NCI-H460 (cell line): ENCODE measurements at regions not wholly inside any gene's neighbourhood (a gene's known extent, or its start where the extent isn't known, plus 50 kb on each side); places are given as distances from the start of the nearest gene placed in this dataset.
"Not testable (repeated sequence)": the region's sequence is repeated elsewhere in the genome, so short reads cannot be mapped to it uniquely, and the experiment has no call there.

Experiments
- DNase-seq: peaks from one replicate; pipeline ENCODE4 v3.0.0-alpha.2; 2016; ENCODE audit warnings: low read depth; ENCODE audit errors: extremely low read depth

- no peak for DNase-seq
Observed at GRCh38 chr14:37834275-37834674, 238.8 kb downstream of the TTC6 start.

GRCh38 chr14:37838778-37839177 is 243.3 kb downstream of the TTC6 start:
- not testable (repeated sequence) for DNase-seq

DNA sequence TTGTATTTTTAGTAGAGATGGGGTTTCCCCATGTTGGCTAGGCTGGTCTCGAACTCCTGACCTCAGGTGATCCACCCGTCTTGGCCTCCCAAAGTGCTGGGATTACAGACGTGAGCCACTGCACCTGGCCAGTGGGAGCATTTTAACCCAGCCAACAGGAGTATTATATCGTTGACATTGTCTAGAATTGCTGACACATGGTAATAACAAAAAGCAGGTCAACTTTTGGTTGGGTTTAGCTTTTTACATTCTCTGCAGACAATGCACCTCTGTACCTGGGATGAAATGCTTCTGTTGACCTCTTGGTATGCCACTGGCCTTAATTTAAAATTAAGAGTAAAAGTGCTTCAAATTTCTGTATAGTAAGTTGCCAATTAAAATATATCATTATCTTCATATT is 245.6 kb downstream of the TTC6 start:
- DNase-seq, result not testable (repeated sequence)

- DNase-seq, result no peak
Observed at GRCh38 chr14:37842106-37842505, 246.7 kb downstream of the TTC6 start.

DNA sequence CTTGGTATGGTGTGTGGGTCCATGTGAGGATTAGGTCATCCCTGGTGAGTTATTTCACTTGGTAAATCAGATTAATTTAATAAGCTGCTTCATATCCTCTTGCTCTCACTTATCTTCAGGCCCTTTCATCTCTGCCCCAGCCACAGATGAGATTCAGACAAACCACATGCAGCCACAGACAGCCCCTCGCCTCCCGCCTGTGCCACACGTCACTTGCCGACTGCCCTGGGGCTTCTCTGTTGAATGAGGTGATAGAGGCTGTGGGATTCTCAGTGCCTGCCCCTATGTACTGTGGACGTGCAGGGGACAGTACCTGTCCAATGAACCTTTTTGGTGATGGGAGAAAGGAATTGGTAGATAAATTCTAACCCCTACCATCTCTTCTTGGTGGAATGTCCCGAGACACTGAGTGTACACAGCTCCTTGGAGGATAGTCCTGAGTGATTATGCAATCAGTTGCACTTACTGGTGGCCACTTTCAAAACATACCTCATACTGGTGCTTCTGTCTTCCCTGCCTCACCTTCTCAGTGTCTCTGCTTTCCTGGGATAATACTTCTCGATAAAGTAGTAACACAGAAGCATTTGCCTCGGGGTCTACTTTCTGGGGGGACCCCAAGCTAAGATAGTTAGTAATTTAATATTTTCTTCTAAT is 248.7 kb downstream of the TTC6 start:
- DNase-seq, result no peak

DNA sequence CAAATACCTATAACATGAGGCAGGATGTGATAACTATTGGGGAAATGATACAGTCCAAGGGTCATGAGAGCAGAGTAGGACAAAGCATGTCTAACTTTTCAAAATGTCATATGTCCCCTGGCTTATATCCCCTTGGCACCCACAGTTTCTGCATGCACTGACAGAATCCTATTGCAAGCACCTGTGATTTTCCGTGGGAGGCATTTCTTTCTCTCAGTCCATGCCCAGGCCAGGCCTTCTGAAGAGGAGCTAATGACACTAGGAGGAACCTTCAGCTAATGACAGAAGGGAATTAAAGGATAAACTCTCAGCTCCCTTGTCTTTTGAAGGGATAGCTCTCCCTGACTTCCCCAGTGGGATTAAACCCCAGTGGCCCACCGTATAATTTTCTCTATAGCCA is 249.2 kb downstream of the TTC6 start:
- no peak for DNase-seq

- no peak for DNase-seq
Observed at GRCh38 chr14:37848985-37849621, 253.7 kb downstream of the TTC6 start.

DNA sequence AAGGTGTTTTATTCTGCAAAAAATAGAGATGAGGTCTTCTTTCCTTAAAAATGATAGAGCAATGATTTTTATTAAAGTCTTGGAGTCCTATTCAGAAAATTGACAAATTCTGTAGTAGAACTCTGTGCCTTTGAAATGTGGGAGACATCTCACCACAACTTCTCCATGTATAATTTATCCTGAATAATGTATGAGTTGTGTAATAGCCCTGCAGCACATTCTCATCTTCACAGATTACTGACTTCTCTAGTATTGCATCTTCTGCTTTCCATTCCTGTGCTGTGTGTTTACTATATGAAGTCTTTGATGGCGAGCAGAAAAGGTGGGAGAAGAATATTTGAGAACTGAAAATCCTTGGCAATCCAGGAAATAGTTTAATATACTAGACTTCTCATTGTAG is 255.6 kb downstream of the TTC6 start:
- no peak for DNase-seq

GRCh38 chr14:37855871-37856270 is 260.4 kb downstream of the TTC6 start:
- no peak for DNase-seq

- no peak for DNase-seq
Observed at GRCh38 chr14:37857774-37858266, 262.4 kb downstream of the TTC6 start.

GRCh38 chr14:37858733-37859132 is 263.3 kb downstream of the TTC6 start:
- no peak for DNase-seq

DNA sequence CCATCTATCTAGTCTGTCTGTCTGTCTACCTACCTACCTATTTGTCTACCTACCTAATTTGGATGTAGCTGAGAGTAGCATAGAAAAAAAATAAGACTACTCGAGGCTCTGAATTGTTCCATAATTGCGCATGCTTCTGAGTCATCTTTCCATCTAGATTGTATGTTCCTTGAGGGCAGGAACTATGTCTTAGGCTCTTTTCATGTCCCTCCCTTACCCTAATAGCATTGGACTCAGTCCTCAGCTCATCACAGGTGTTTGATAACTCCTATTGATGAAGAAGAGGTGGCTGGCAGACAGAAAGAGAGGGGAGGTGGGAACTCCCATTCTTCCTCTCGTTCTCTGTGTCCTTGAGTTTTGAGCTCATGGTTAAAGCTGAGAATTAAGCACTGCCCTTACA is 263.7 kb downstream of the TTC6 start:
- no peak for DNase-seq

- DNase-seq, result no peak
Observed at GRCh38 chr14:37862263-37862662, 266.8 kb downstream of the TTC6 start.

GRCh38 chr14:37864128-37864527 is 268.7 kb downstream of the TTC6 start:
- no peak for DNase-seq

DNA sequence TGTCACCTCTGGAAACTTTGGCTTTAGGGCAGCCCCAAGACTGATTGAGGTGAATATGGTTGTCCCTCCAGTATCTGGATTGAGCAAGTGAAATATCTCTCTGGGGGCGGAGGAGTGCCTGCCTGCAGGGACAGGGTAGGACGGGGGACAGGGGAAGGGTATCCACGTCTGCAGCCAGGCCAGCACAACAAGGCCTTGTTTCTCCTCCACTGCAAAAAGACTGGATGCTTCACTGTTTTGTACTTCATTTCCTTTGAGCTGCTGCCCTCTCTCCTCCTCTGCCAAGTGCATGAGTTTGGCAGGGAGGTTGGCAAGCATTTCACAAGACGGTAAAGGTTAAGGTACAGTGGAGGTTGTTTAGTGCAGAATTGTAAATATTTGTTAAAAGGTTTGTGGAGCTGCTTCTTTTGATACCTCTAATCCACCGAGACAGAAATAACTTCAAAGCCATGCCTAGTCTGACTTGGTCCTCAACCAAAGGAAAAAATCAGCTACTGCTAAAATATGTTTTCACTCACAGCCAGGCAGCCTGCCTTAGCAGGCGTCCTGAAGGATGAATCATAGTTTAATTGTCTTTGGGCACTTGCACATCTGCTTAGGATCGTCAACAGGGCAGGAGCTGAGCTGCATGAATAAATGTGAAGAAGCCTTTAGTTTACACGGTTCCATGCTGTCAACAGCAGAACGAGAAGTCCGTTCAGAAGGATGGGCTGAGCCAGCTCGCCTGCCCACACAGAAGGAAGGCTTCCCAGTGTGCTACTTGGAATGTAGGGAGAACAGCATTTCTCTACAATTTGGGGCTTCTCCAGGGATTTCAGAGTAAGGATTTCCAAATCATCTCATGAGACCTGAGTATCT is 269.7 kb downstream of the TTC6 start:
- no peak for DNase-seq

- no peak for DNase-seq
Observed at GRCh38 chr14:37865719-37866549, 270.5 kb downstream of the TTC6 start.

- DNase-seq, result no peak
Observed at GRCh38 chr14:37869633-37870032, 274.2 kb downstream of the TTC6 start.

DNA sequence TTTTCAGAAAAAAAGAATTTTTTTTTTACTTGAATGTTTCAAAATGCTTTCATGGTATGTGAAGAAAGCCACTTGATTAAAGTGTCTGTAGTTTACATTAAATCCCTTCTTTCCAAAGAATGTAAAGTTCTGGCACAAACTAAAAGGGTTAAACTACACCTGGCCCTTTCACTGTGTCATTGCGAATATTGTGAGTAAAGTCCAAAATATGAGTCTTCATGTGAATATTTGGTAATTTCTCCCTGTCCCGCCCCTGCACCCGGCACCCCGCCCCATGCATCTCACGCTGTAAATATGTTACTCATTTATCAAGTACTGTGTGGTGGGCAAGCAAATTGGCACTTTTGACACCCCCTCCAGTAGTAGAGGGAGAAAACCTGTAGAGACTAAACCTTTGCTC is 274.7 kb downstream of the TTC6 start:
- DNase-seq, result no peak

GRCh38 chr14:37870632-37871346 is 275.4 kb downstream of the TTC6 start:
- DNase-seq, result no peak

- not testable (repeated sequence) for DNase-seq
Observed at GRCh38 chr14:37874065-37874428, 278.6 kb downstream of the TTC6 start.
